ENCODE measurements at regions not wholly inside any gene's neighbourhood (a gene's known extent, or its start where the extent isn't known, plus 50 kb on each side); places are given as distances from the start of the nearest gene placed in this dataset.
"Not testable (repeated sequence)": the region's sequence is repeated elsewhere in the genome, so short reads cannot be mapped to it uniquely, and the experiment has no call there.

- no peaks in the 10 kb centered on the region for H3K36me3 ChIP-seq (ENCODE audit: control insufficient read depth, insufficient read depth, low read length)
- H3K27ac ChIP-seq (ENCODE audit: low read depth, low read length), result no peak overlapping the region
- no peaks in the 10 kb centered on the region for H3K27me3 ChIP-seq (ENCODE audit: control insufficient read depth, insufficient read depth, low read length)
- H3K9me3 ChIP-seq (ENCODE audit: control insufficient read depth, insufficient read depth, low read depth, low read length), result peaks cover 39% of the 10 kb centered on the region; the same call in 1 of the 2 replicates
- no peak overlapping the region for H3K4me3 ChIP-seq (ENCODE audit: low read depth, low read length)
- H3K9ac ChIP-seq (ENCODE audit: low read length), result no peak overlapping the region
- no peaks in the 10 kb centered on the region for H3K4me1 ChIP-seq (ENCODE audit: control insufficient read depth, insufficient read depth, low read length)
Measured at GRCh38 chr22:11360632-11361031, 4167.4 kb upstream of the OR11H1 start.

GRCh38 chr22:11361496-11361895, 4166.5 kb upstream of the OR11H1 start:
- H3K27ac ChIP-seq (ENCODE audit: low read depth, low read length); H3K4me1 ChIP-seq (ENCODE audit: control insufficient read depth, insufficient read depth, low read length); H3K27me3 ChIP-seq (ENCODE audit: control insufficient read depth, insufficient read depth, low read length); H3K4me3 ChIP-seq (ENCODE audit: low read depth, low read length); H3K36me3 ChIP-seq (ENCODE audit: control insufficient read depth, insufficient read depth, low read length); H3K9ac ChIP-seq (ENCODE audit: low read length): not testable (repeated sequence)
- H3K9me3 ChIP-seq (ENCODE audit: control insufficient read depth, insufficient read depth, low read depth, low read length), result peaks cover 38% of the 10 kb centered on the region; the same call in 1 of the 2 replicates

- not testable (repeated sequence) for H3K36me3 ChIP-seq (ENCODE audit: control insufficient read depth, insufficient read depth, low read length); H3K9ac ChIP-seq (ENCODE audit: low read length); H3K27ac ChIP-seq (ENCODE audit: low read depth, low read length); H3K4me3 ChIP-seq (ENCODE audit: low read depth, low read length); H3K4me1 ChIP-seq (ENCODE audit: control insufficient read depth, insufficient read depth, low read length); H3K27me3 ChIP-seq (ENCODE audit: control insufficient read depth, insufficient read depth, low read length)
- H3K9me3 ChIP-seq (ENCODE audit: control insufficient read depth, insufficient read depth, low read depth, low read length), result peaks cover 49% of the 10 kb centered on the region
Measured at GRCh38 chr22:11369612-11370307, 4158.2 kb upstream of the OR11H1 start.

- peaks cover 51% of the 10 kb centered on the region for H3K9me3 ChIP-seq (ENCODE audit: control insufficient read depth, insufficient read depth, low read depth, low read length)
- H3K36me3 ChIP-seq (ENCODE audit: control insufficient read depth, insufficient read depth, low read length); H3K27ac ChIP-seq (ENCODE audit: low read depth, low read length); H3K4me1 ChIP-seq (ENCODE audit: control insufficient read depth, insufficient read depth, low read length); H3K27me3 ChIP-seq (ENCODE audit: control insufficient read depth, insufficient read depth, low read length); H3K9ac ChIP-seq (ENCODE audit: low read length); H3K4me3 ChIP-seq (ENCODE audit: low read depth, low read length): not testable (repeated sequence)
Measured at GRCh38 chr22:11370311-11370710, 4157.7 kb upstream of the OR11H1 start.

All from HUES6 (cell line).